H9 (cell line): ENCODE measurements at regions not wholly inside any gene's neighbourhood (a gene's known extent, or its start where the extent isn't known, plus 50 kb on each side); places are given as distances from the start of the nearest gene placed in this dataset.

Source experiments
- DNase-seq: peaks from one replicate; pipeline ENCODE4 v3.0.0-alpha.2; 2017
- H2AFZ ChIP-seq: one replicate; pipeline ENCODE4 v1.6.1; 2013; ENCODE audit warnings: mild to moderate bottlenecking, low read length, control low read depth, moderate library complexity
- H2AK5ac ChIP-seq: 2 replicates; pipeline ENCODE4 v1.6.1; 2013; ENCODE audit warnings: low read length, control low read depth, mixed read lengths; ENCODE audit not compliant: insufficient read length
- H2BK120ac ChIP-seq: one replicate; pipeline ENCODE4 v1.6.1; 2013; ENCODE audit warnings: low read depth, mild to moderate bottlenecking, low read length, control low read depth, inconsistent platforms; ENCODE audit not compliant: poor library complexity, severe bottlenecking
- H2BK12ac ChIP-seq: 2 replicates; pipeline ENCODE4 v1.6.1; 2013; ENCODE audit warnings: low read length, control low read depth, mixed read lengths, low read depth; ENCODE audit not compliant: insufficient read length
- H2BK15ac ChIP-seq: 2 replicates; pipeline ENCODE4 v1.6.1; 2013; ENCODE audit warnings: low read depth, low read length, control low read depth
- H2BK20ac ChIP-seq: one replicate; pipeline ENCODE4 v1.6.1; 2013; ENCODE audit warnings: low read depth, mild to moderate bottlenecking, low read length, control low read depth, inconsistent platforms; ENCODE audit not compliant: poor library complexity, severe bottlenecking
- H2BK5ac ChIP-seq: 2 replicates; pipeline ENCODE4 v1.6.1; 2013; ENCODE audit warnings: low read length, control low read depth, mixed read lengths; ENCODE audit not compliant: insufficient read length
- H3K14ac ChIP-seq: 2 replicates; pipeline ENCODE4 v1.6.1; 2013; ENCODE audit warnings: low read length, control low read depth; ENCODE audit not compliant: insufficient read depth
- H3K18ac ChIP-seq: 2 replicates; pipeline ENCODE4 v1.6.1; 2013; ENCODE audit warnings: low read depth, mild to moderate bottlenecking, mixed read lengths, low read length, control low read depth; ENCODE audit not compliant: insufficient read length
- H3K23ac ChIP-seq: 2 replicates; pipeline ENCODE4 v1.6.1; 2013; ENCODE audit warnings: low read length, control low read depth, mixed read lengths, low read depth; ENCODE audit not compliant: insufficient read length
- H3K23me2 ChIP-seq: 2 replicates; pipeline ENCODE4 v1.6.1; 2013; ENCODE audit warnings: low read depth, mild to moderate bottlenecking, mixed read lengths, low read length, control low read depth; ENCODE audit not compliant: insufficient read length, poor library complexity, severe bottlenecking
- H3K27ac ChIP-seq: 2 replicates; pipeline ENCODE4 v1.5.1; 2013; ENCODE audit warnings: low read length, control low read depth, mixed read lengths, low read depth; ENCODE audit not compliant: insufficient read length
- H3K27me3 ChIP-seq: 2 replicates; pipeline ENCODE4 v1.6.1; 2013; ENCODE audit warnings: low read length, control low read depth, inconsistent platforms; ENCODE audit not compliant: insufficient read depth
- H3K4ac ChIP-seq: 2 replicates; pipeline ENCODE4 v1.6.1; 2013; ENCODE audit warnings: low read depth, mild to moderate bottlenecking, control low read depth, inconsistent platforms, low read length, moderate library complexity
- H3K4me1 ChIP-seq: 2 replicates; pipeline ENCODE4 v1.6.1; 2013; ENCODE audit warnings: low read length, control low read depth, inconsistent platforms; ENCODE audit not compliant: insufficient read depth
- H3K4me2 ChIP-seq: 2 replicates; pipeline ENCODE4 v1.6.1; 2013; ENCODE audit warnings: low read length, control low read depth, mixed read lengths; ENCODE audit not compliant: insufficient read length, insufficient read depth
- H3K56ac ChIP-seq: 2 replicates; pipeline ENCODE4 v1.6.1; 2013; ENCODE audit warnings: low read depth, mild to moderate bottlenecking, mixed read lengths, low read length, control low read depth; ENCODE audit not compliant: insufficient read length
- H3K79me1 ChIP-seq: 2 replicates; pipeline ENCODE4 v1.6.1; 2013; ENCODE audit warnings: low read depth, mild to moderate bottlenecking, moderate library complexity, low read length, control low read depth, inconsistent platforms; ENCODE audit not compliant: insufficient read depth, poor library complexity, severe bottlenecking
- H3K79me2 ChIP-seq: 2 replicates; pipeline ENCODE4 v1.6.1; 2013; ENCODE audit warnings: low read length, control low read depth, inconsistent platforms; ENCODE audit not compliant: insufficient read depth
- H3K9ac ChIP-seq: 2 replicates; pipeline ENCODE4 v1.6.1; 2013; ENCODE audit warnings: low read length, control low read depth, mixed read lengths; ENCODE audit not compliant: insufficient read length; ENCODE audit errors: extremely low read depth
- H3K9me3 ChIP-seq: one replicate; pipeline ENCODE4 v1.6.1; 2013; ENCODE audit warnings: low read depth, low read length, inconsistent platforms; ENCODE audit not compliant: control insufficient read depth
- H3T11ph ChIP-seq: one replicate; pipeline ENCODE4 v1.6.1; 2013; ENCODE audit warnings: mild to moderate bottlenecking, low read length, control low read depth, inconsistent platforms
- H4K20me1 ChIP-seq: one replicate; pipeline ENCODE4 v1.6.1; 2013; ENCODE audit not compliant: control insufficient read depth, insufficient read length, insufficient read depth
- H4K5ac ChIP-seq: 2 replicates; pipeline ENCODE4 v1.6.1; 2013; ENCODE audit warnings: low read depth, mild to moderate bottlenecking, mixed read lengths, low read length, control low read depth; ENCODE audit not compliant: insufficient read length
- H4K8ac ChIP-seq: replicated peaks from 2 replicates; pipeline ENCODE4 v1.6.1; 2013; ENCODE audit warnings: low read length, control low read depth, mixed read lengths, low read depth; ENCODE audit not compliant: insufficient read length
- H4K91ac ChIP-seq: 2 replicates; pipeline ENCODE4 v1.6.1; 2013; ENCODE audit warnings: low read depth, mild to moderate bottlenecking, moderate library complexity, mixed read lengths, low read length, control low read depth; ENCODE audit not compliant: insufficient read length
- H3K27ac Mint-ChIP-seq, 3 experiments: 2 replicates in 2 of 3; 3 replicates in 1 of 3; pipeline ENCODE4 v1.8.0; 2020 to 2021; ENCODE audit warnings: mixed read lengths in 3 of 3, mild to moderate bottlenecking in 1 of 3, moderate library complexity in 1 of 3
- H3K27me3 Mint-ChIP-seq: 2 replicates; pipeline ENCODE4 v1.8.0; 2021; ENCODE audit warnings: low read depth, mild to moderate bottlenecking, moderate library complexity, mixed read lengths
- H3K36me3 Mint-ChIP-seq, 3 experiments: 2 replicates in 2 of 3; 3 replicates in 1 of 3; pipeline ENCODE4 v1.8.0; 2020 to 2021; ENCODE audit warnings: low read depth in 3 of 3, mixed read lengths in 3 of 3; ENCODE audit not compliant: insufficient read depth in 1 of 3
- H3K4me1 Mint-ChIP-seq, 2 experiments: 2 replicates each; pipeline ENCODE4 v1.8.0; 2020; ENCODE audit warnings: mixed read lengths in 2 of 2
- H3K4me3 Mint-ChIP-seq, 2 experiments: 2 replicates in 1 of 2; 3 replicates in 1 of 2; pipeline ENCODE4 v1.8.0; 2020 to 2021; ENCODE audit warnings: mild to moderate bottlenecking in 2 of 2, mixed read lengths in 2 of 2, moderate library complexity in 1 of 2
- H3K9me3 Mint-ChIP-seq, 2 experiments: 2 replicates in 1 of 2; 3 replicates in 1 of 2; pipeline ENCODE4 v1.8.0; 2020; ENCODE audit warnings: mild to moderate bottlenecking in 2 of 2, mixed read lengths in 2 of 2, moderate library complexity in 1 of 2
- CTCF ChIP-seq: fragments of 200-600 bp; sonication (generic); conservative IDR thresholded peaks from 3 replicates; pipeline ENCODE4 v1.8.0; 2021; ENCODE audit warnings: antibody characterized with exemption, mild to moderate bottlenecking

- no peaks in the 10 kb centered on the region for H3K27me3 Mint-ChIP-seq
- no peaks in the 10 kb centered on the region for H4K20me1 ChIP-seq
- no peak overlapping the region for H3K27ac ChIP-seq
- H3K4me2 ChIP-seq, result no peak overlapping the region
- H3K23me2 ChIP-seq, result no peaks in the 10 kb centered on the region
- H3K27ac Mint-ChIP-seq, result peak overlapping the region in 1 of 3 experiments; percentile 63; a peak in 1 of 7 replicates
- no peak overlapping the region for H2BK12ac ChIP-seq
- H2AK5ac ChIP-seq, result no peak overlapping the region
- no peaks in the 10 kb centered on the region for H3K79me2 ChIP-seq
- no peak overlapping the region for H4K8ac ChIP-seq
- no peaks in the 10 kb centered on the region for H3K27me3 ChIP-seq
- no peak overlapping the region for H3K9ac ChIP-seq
- no peak overlapping the region for H4K91ac ChIP-seq
- H2BK15ac ChIP-seq, result no peak overlapping the region
- H2BK120ac ChIP-seq, result no peak overlapping the region
- H2BK20ac ChIP-seq, result no peak overlapping the region
- H3K4me3 Mint-ChIP-seq, result no peak overlapping the region
- no peak overlapping the region for H3K14ac ChIP-seq
- no peaks in the 10 kb centered on the region for H3K36me3 Mint-ChIP-seq
- H3K18ac ChIP-seq, result no peak overlapping the region
- no peak overlapping the region for H3T11ph ChIP-seq
- no peaks in the 10 kb centered on the region for H3K79me1 ChIP-seq
- no peak overlapping the region for H3K4ac ChIP-seq
- no peaks in the 10 kb centered on the region for H3K9me3 ChIP-seq
- H2BK5ac ChIP-seq, result no peak overlapping the region
- H4K5ac ChIP-seq, result no peak overlapping the region
- peaks cover 3% of the 10 kb centered on the region for H3K4me1 ChIP-seq
- no peak overlapping the region for H3K23ac ChIP-seq
- DNase-seq, result no peak
- H3K4me1 Mint-ChIP-seq, result peaks cover 57 to 58% of the 10 kb centered on the region in 2 experiments
- no peak overlapping the region for H2AFZ ChIP-seq
- no peak overlapping the region for H3K56ac ChIP-seq
- TF ChIP-seq CTCF, result no peak
- H3K9me3 Mint-ChIP-seq, result no peaks in the 10 kb centered on the region
Observed at GRCh38 chr1:59070610-59071009, 226.3 kb upstream of the FGGY start.
